ENCODE measurements at regions not wholly inside any gene's neighbourhood (a gene's known extent, or its start where the extent isn't known, plus 50 kb on each side); places are given as distances from the start of the nearest gene placed in this dataset.
A peak's percentile ranks its signal among the peaks of the same experiment; 100 is the strongest.

- ATAC-seq = no peak
- DNase-seq (ENCODE audit: low spot score) = no peak
- intact Hi-C loops (cut with DNase I) = no loop called here
Observed at GRCh38 chr5:54736003-54736797, 218.6 kb downstream of the SNX18 start.

GRCh38 chr5:54733101-54733500, 215.5 kb downstream of the SNX18 start:
- intact Hi-C loops (cut with DNase I) = no loop called here
- DNase-seq (ENCODE audit: low spot score) (no peak), ATAC-seq (no peak)

- ATAC-seq = no peak
- no peak for DNase-seq (ENCODE audit: low spot score)
- intact Hi-C loops (cut with DNase I) = no loop called here
Observed at GRCh38 chr5:54732108-54732507, 214.5 kb downstream of the SNX18 start.

- intact Hi-C loops (cut with DNase I) = no loop called here
- ATAC-seq = no peak
Observed at GRCh38 chr5:54728588-54728915, 211.0 kb downstream of the SNX18 start.

GRCh38 chr5:54727874-54728587, 210.5 kb downstream of the SNX18 start:
- intact Hi-C loops (cut with DNase I) = no loop called here
- DNase-seq (ENCODE audit: low spot score) (no peak), ATAC-seq (no peak)

More at GRCh38 chr5:54728588-54728915, 211.0 kb downstream of the SNX18 start:
- DNase-seq (ENCODE audit: low spot score) = no peak

- ATAC-seq (no peak), DNase-seq (ENCODE audit: low spot score) (no peak)
- intact Hi-C loops (cut with DNase I) = no loop called here
Observed at GRCh38 chr5:54725391-54726280, 208.1 kb downstream of the SNX18 start.

GRCh38 chr5:54722846-54723433, 205.4 kb downstream of the SNX18 start:
- intact Hi-C loops (cut with DNase I) = no loop called here
- ATAC-seq (no peak), DNase-seq (ENCODE audit: low spot score) (no peak)

- no peak for DNase-seq (ENCODE audit: low spot score)
- intact Hi-C loops (cut with DNase I) = no loop called here
- no peak for ATAC-seq
Observed at GRCh38 chr5:54721951-54722654, 204.5 kb downstream of the SNX18 start.

- ATAC-seq (no peak), DNase-seq (ENCODE audit: low spot score) (no peak)
- intact Hi-C loops (cut with DNase I) = no loop called here
Observed at GRCh38 chr5:54721116-54721515, 203.6 kb downstream of the SNX18 start.

GRCh38 chr5:54720341-54720740, 202.8 kb downstream of the SNX18 start:
- no peak for ATAC-seq
- intact Hi-C loops (cut with DNase I) = no loop called here
- DNase-seq (ENCODE audit: low spot score) = no peak

GRCh38 chr5:54719384-54720283, 202.1 kb downstream of the SNX18 start:
- intact Hi-C loops (cut with DNase I) = no loop called here
- DNase-seq (ENCODE audit: low spot score) (no peak), ATAC-seq (peak; percentile 64)

GRCh38 chr5:54718656-54719055, 201.1 kb downstream of the SNX18 start:
- intact Hi-C loops (cut with DNase I) = no loop called here
- DNase-seq (ENCODE audit: low spot score) = peak; percentile 64
- ATAC-seq = peak; percentile 71

- intact Hi-C loops (cut with DNase I) = no loop called here
- ATAC-seq (no peak), DNase-seq (ENCODE audit: low spot score) (no peak)
Observed at GRCh38 chr5:54717870-54718269, 200.3 kb downstream of the SNX18 start.

GRCh38 chr5:54717459-54717858, 199.9 kb downstream of the SNX18 start:
- ATAC-seq = no peak
- intact Hi-C loops (cut with DNase I) = no loop called here
- DNase-seq (ENCODE audit: low spot score) = no peak

- ATAC-seq (no peak), DNase-seq (ENCODE audit: low spot score) (no peak)
- intact Hi-C loops (cut with DNase I) = no loop called here
Observed at GRCh38 chr5:54713923-54714581, 196.5 kb downstream of the SNX18 start.

GRCh38 chr5:54709096-54709495, 191.5 kb downstream of the SNX18 start:
- ATAC-seq (no peak), DNase-seq (ENCODE audit: low spot score) (no peak)
- intact Hi-C loops (cut with DNase I) = no loop called here

GRCh38 chr5:54707841-54708240, 190.3 kb downstream of the SNX18 start:
- intact Hi-C loops (cut with DNase I) = no loop called here
- no peak for DNase-seq (ENCODE audit: low spot score)
- no peak for ATAC-seq

Data from sciatic nerve (tissue), 2 donors.